NT2/D1 (cell line): ENCODE measurements at regions not wholly inside any gene's neighbourhood (a gene's known extent, or its start where the extent isn't known, plus 50 kb on each side); places are given as distances from the start of the nearest gene placed in this dataset.

Source experiments
- SUZ12 ChIP-seq: IDR thresholded peaks from 2 replicates; pipeline ENCODE4 v1.6.1; 2011; ENCODE audit not compliant: insufficient read length, insufficient read depth; ENCODE audit errors: extremely low read depth
- YY1 ChIP-seq: IDR thresholded peaks from 2 replicates; pipeline ENCODE4 v1.6.1; 2011; ENCODE audit not compliant: insufficient read length, insufficient read depth
- ZNF274 ChIP-seq: IDR thresholded peaks from 2 replicates; pipeline ENCODE4 v1.6.1; 2011; ENCODE audit warnings: mild to moderate bottlenecking, low read depth, low read length

DNA sequence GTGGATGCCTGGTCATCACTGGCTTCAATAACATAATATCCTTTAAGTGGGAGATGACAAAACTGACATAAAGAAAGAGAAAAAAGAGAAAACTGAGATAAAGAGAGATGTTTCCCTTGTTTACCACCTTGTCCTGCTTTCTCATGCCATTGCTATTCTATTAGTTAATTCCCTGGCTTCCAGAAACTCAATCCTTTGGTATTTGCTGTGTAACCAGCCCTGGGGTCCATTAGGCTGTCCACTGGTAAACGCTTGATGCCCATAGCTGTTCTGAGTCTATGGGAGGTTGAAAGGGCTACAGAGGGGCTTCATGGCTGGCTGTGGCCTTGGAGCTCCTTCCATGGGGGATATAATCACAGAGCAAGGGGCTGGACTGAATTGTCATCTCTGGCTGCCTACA lies 243.4 kb upstream of the PLET1 start:
- TF ChIP-seq SUZ12 (no peak), ZNF274 (no peak), YY1 (no peak)
